H1 (cell line): ENCODE measurements at regions not wholly inside any gene's neighbourhood (a gene's known extent, or its start where the extent isn't known, plus 50 kb on each side); places are given as distances from the start of the nearest gene placed in this dataset.

ENCODE experiments used
- CBX5 ChIP-seq: fragments of 300-800, 300-1000 bp; sonication (generic); IDR thresholded peaks from 2 replicates; pipeline ENCODE4 v1.7.1; 2016; ENCODE audit warnings: antibody characterized with exemption, low read length, low read depth
- EZH2 ChIP-seq: fragments of 200-600 bp; sonication (generic); IDR thresholded peaks from 2 replicates; pipeline ENCODE4 v1.7.1; 2012; ENCODE audit warnings: low read depth, mild to moderate bottlenecking, moderate library complexity, low read length, inconsistent platforms; ENCODE audit not compliant: severe bottlenecking
- GTF2F1 ChIP-seq: IDR thresholded peaks from 2 replicates; pipeline ENCODE4 v1.6.1; 2012; ENCODE audit warnings: low read depth, low read length, improper control_type of control experiment, borderline replicate concordance
- SAP30 ChIP-seq: fragments of 300-600 bp; sonication (generic); IDR thresholded peaks from 2 replicates; pipeline ENCODE4 v1.7.1; 2012; ENCODE audit warnings: low read length, moderate library complexity, mild to moderate bottlenecking, inconsistent platforms; ENCODE audit not compliant: insufficient read depth, insufficient replicate concordance
- SP4 ChIP-seq: IDR thresholded peaks from 2 replicates; pipeline ENCODE4 v1.6.1; 2012; ENCODE audit warnings: low read length, inconsistent platforms
- TF ChIP-seq, protein P1 (sequence below): IDR thresholded peaks from 2 replicates; pipeline ENCODE4 v1.6.1; 2011; ENCODE audit warnings: low read length, improper control_type of control experiment

GRCh38 chr6:26300043-26300331, 65.0 kb upstream of the BTN3A2 start (continued):
- TF ChIP-seq CBX5 (no peak), EZH2 (no peak), SAP30 (no peak), GTF2F1 (no peak), SP4 (no peak)
- TF ChIP-seq, protein P1, sequence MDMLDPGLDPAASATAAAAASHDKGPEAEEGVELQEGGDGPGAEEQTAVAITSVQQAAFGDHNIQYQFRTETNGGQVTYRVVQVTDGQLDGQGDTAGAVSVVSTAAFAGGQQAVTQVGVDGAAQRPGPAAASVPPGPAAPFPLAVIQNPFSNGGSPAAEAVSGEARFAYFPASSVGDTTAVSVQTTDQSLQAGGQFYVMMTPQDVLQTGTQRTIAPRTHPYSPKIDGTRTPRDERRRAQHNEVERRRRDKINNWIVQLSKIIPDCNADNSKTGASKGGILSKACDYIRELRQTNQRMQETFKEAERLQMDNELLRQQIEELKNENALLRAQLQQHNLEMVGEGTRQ, result no peak
